CD4-positive, alpha-beta T cell treated with Interleukin-6 for 4 hours (primary cell): ENCODE measurements at regions not wholly inside any gene's neighbourhood (a gene's known extent, or its start where the extent isn't known, plus 50 kb on each side); places are given as distances from the start of the nearest gene placed in this dataset.

ENCODE experiments used
- DNase-seq: peaks from one replicate; pipeline ENCODE4 v3.0.0-alpha.2; 2020; ENCODE audit warnings: mixed read lengths

DNA sequence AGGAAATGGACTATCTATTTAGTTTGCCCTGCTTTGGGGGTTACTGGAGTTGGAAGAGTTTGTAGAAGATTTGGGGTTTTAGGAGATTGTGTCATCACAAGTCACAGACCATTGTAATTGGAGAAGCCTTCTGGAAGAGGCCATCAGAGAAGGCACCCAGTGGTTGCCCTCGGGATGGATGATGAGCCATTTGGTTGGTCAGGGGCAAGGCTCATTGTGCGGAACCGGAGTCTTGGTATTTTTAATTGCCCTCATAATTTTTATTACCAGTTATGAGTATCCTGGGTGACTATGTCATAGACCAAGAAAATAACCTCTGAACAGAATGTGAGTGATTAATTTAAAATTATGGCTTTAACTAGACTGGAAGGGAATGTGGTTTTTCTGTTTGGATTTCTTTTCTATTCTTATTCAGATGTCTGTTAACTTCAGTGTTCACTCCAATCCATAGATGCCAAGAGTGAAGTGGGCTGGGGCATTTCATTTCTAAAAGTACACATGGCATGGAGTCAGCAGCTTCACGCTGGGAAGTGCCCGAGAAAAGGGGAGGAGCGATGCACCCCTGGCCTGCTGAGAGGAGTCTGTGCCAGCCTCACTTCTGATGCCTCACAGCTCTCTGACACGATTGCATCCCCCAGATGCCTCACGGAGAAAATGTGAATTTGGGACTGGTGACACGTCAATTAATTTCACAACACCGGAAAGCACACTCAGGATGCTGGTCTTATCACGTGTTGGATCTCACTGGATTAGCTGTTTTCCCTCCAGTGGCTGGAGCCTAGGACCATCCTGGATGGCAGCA is 225.6 kb upstream of the IGFBP3 start:
- no peak for DNase-seq

DNA sequence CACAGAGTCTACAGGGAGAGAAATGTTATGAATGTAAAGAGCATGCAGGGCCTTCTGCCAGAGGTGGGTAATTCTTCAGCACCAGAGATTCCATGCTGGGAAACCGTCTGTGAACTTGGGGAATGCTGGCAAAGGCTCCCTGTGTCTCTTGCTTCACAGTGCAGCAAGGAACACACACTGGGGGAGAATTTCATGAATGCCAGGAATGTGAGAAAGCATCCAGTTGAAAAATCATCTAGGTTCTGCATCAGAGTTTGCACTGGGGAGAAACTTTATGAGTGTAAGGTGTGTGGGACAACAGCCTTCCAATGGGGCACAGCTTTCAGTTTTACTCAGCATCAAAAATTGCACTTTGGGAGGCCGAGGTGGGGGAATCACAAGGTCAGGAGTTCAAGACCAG is 224.3 kb upstream of the IGFBP3 start:
- DNase-seq = no peak

DNA sequence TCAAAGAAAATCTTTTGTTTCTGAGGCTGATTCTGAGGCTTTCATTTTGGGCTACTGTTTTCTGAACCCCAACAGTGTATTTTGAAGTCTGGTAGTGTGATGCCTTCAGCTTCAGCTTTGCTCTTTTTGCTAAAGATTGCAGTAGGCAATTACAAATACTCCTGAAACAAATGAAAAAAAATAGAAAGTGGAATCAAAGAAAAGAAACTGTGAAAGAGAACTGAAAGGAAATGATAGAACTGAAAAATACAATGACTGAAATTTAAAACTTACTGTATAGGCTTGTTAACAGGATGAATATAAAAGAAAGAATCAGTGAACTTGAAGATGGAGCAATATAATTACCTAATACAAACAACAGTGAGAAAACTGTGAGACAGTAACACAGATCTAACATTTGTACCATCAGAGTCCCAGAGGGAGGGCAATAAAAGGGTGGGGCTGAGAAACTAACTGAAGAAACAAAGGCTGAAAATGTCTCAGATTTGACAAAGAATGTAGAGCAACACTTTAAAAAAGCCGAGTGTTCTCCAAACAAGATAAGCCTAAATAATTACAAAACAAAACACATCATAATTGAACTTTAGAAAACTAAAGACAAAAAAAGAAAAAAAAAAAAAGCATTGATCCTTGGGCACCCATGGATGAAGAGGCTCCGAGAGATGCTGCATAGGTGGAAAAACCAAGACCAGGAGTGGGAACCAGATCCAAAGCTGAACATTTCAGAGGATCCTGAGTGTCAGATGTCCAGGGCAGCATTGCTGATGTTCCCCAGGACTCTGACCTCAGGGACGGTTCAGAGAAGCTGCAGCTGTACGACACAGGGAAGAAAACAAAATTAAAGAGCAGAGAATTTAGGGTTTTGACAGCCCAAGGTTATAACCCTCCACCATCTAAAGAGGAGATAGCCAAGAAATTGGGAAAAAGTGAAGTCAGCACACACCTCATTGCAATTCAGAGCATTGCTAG is 223.2 kb upstream of the IGFBP3 start:
- DNase-seq = no peak

DNA sequence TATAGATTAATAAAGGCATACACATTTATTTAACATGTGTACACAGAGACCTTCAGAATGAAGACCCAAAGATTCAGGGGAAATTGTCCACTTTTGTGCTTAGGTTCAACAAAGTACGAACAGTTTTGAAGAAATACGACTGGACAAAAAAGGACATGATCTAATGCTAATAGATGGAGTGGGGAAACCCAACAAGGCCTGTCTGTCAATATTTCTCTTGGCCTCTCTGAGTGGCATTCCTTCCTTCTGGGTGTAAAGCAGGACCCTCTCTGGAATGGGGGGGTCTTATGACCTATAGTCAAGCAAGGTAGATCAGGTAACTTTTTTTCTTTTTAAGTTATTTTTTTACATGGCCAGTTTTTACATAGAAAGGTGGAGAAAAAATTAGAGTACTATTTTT is 222.3 kb upstream of the IGFBP3 start:
- no peak for DNase-seq

DNA sequence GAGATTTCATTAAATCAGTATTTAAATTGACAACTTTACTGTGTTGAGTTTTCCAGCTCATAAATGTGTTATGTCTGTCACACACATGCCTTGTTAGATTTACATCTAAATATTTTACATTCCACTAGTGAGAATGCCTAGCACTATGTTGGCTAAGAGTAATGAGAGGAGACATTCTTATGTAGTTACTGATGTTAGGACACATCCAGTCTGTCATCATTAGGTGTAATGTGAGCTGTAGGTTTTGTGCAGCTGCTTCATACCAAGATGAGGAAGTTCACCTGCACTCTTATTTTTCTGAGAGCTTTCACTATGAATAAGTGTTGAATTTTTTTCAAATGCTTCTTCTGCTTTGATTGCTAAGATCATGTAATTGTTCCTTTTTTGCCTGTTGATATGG is 218.0 kb upstream of the IGFBP3 start:
- no peak for DNase-seq

GRCh38 chr7:46137725-46138124 is 216.7 kb upstream of the IGFBP3 start:
- no peak for DNase-seq

GRCh38 chr7:46135557-46135956 is 214.5 kb upstream of the IGFBP3 start:
- no peak for DNase-seq

GRCh38 chr7:46134795-46135194 is 213.7 kb upstream of the IGFBP3 start:
- DNase-seq = no peak

DNA sequence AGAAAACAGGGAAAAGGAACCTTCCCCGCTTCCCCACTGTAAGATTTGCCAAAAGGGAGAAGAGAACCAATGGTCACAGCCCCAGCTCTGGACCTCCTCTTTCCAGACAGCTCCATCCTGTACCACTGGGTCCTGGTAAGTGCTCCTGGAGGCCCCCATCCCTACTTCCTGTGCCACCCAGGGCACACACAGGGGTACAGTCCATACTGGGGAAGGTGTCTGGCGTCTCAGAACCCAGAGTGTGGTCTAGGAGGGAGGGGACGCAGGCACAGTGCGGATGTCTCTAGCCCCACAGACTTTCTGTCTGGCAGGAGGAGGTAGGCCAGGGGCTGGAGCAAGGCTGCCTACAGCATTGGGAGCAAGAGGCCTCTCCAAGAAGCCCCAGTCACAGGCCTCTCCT is 213.3 kb upstream of the IGFBP3 start:
- no peak for DNase-seq

- no peak for DNase-seq
These were observed 212.7 kb upstream of the IGFBP3 start for GRCh38 chr7:46133751-46134150.

- DNase-seq = no peak
These were observed 212.0 kb upstream of the IGFBP3 start for GRCh38 chr7:46133072-46133471.

DNA sequence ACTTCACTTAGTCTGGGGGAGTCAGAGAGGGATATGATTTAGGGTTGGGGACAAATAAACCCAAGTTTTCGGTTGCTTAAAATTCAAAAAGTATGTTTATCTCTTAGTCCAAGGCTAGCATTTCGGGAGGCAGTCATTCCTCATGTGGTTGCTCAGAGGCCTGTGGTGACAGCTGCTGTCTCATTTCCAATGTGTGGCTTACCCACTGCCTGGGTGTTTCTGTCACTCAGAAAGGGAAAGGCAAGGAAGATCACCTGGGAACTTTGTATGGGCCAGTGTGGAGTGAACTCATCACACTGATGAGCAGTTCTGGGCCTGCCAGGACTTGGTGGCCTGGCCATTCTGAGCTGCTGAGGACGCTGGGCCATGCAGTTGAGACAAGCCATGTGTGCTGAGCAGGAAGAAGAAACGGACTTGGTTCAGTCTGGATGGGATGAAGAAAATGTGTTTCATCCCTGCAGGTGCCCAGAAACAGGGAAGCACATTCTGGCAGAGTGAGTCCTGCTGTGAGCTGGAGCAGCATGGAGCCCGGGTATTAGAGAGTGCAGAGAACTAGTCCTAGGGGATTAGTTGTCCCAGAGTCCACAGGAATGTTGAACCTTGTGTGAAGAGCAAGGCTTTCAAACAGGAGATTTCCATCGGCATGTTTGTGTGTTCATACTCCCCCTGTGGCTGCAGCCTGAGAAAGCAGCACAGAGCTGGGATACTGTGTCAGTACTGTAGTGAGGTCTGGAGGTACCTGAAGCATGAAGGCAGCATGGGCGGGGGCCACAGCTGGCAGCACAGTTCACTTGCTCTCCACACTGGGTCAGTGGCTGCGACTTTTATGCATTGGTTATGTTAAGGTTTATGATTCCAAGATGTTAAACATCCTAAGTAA is 211.1 kb upstream of the IGFBP3 start:
- DNase-seq = no peak

DNA sequence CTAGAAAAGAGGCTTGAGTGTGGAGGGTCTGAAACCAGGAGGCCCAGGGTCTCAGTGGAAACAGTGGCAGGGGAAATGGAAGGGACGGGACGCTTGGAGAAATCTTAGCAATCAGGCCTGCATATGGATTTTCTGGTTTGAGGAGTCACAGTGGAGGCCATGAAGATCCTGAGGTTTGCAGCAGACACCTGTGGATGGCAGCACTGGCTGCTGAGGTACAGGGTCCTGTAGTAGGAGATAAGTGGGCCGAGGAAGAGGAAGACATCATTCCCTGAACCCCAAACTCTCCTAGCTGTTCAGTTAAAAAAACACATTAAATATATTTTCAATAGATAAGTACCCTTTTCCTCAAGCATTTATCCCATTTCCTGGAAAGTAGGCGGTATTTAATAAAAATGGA is 208.8 kb upstream of the IGFBP3 start:
- no peak for DNase-seq

GRCh38 chr7:46127814-46128213 is 206.7 kb upstream of the IGFBP3 start:
- DNase-seq = no peak

DNA sequence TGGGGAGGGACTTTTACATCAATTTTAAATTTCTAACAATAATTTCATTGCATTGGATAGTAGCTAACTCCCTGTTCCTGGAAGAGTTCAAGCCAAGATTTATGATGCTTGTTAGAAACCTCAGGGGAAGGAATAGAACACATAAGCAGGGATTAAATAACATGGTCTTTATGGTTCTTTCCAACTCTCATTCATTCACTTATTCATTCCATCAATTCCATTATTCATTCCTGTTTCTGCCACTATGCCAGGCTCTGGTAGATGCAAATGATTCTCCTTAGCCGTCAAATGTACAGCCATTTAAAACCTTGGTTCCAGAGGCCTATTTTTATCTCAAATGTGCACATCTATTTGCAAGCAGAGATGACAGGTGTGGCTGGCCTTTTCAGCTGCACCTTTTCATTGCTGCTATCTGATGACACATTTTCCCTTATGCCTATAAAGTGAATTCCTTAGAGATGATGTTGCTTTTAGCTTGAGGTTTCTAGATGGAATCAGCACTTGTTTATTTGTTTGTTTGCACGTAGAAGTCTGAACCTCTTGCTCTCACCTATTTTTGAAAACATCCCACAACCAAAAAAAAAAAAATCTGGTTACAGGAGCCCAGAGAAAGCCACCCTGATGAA is 205.7 kb upstream of the IGFBP3 start:
- DNase-seq = no peak

- DNase-seq = no peak
These were observed 202.8 kb upstream of the IGFBP3 start for GRCh38 chr7:46123756-46124343.

DNA sequence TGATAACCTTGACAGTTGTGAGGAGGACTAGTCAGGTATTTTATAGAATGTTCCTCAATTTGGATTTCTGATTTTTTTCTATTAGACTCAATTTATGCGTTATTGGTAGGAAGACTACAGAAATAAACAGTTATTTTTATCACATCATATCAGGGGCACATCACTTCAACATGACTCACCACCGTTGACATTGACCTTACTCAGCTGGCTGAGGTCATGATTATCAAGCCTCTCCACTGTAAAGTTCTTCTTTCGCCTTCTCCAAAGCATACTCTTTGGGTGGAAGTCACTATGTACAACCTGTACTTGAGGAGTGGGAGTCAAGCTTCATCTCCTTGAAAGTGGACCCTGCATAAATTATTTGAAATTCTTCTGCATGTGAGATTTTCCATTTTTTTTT is 194.3 kb upstream of the IGFBP3 start:
- DNase-seq = no peak

- DNase-seq = no peak
These were observed 188.4 kb upstream of the IGFBP3 start for GRCh38 chr7:46109437-46109836.

DNA sequence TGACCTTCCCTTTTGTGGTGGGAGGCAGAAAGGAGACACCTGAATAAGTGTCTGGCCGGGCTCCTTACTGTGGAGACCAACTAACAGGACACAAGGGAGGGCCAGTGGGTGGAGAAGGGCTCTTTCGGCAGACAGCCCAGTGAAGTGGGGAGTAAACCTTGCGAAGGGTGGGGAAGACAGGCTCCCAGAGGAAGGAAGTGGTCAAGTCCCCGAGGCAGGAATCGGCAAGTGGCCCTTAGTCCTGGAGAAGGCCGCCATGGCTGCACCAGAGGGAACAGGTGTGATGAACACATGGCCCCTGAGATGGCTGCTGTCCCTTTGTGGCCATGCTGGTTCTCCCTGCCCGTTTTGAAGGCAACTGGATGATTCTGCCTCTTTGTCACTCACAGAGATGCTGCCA is 187.2 kb upstream of the IGFBP3 start:
- no peak for DNase-seq

- DNase-seq = no peak
These were observed 186.6 kb upstream of the IGFBP3 start for GRCh38 chr7:46107610-46108217.

DNA sequence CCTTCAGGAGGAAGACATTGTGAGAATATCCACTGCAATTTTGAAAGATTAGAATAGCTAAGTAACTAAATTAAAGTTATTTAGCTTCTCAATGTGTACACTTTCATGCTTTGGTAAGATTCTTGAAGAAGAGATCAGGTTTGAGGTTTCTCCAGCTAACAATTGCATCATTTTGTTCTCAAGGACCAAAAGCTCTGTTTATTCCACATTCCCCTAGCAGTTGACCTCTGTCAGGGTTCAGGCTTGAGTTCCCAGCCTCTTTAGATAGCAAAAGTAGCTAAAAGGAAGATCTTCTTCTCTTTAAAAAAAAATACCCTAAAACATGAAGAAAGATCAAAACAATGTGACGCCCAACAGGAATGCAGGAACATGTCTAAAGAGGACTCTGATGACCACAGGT is 179.4 kb upstream of the IGFBP3 start:
- no peak for DNase-seq

DNA sequence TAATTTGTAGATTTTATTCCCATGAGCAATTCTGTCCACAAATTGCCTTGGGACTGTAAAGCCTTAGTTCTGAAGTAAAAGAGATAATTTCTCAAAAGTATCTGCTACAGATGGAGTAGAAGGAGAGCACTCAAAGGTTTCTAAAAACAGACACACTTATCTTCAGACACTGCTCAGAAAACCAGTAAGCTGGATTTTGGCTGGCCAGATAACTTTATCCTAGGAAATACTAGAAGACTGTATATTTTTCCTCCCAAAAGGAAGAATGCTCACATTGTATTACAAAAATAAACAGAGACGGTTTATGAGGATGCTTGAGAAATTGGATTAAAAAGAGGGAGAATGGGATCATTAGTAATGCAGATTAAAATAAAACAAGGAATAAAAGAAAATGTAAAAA is 178.0 kb upstream of the IGFBP3 start:
- DNase-seq = no peak
